ENCODE measurements at regions not wholly inside any gene's neighbourhood (a gene's known extent, or its start where the extent isn't known, plus 50 kb on each side); places are given as distances from the start of the nearest gene placed in this dataset.

- H3K27me3 Mint-ChIP-seq, result no peaks in the 10 kb centered on the region
- no peaks in the 10 kb centered on the region for H3K4me1 ChIP-seq (ENCODE audit: control insufficient read depth in 2 of 2, insufficient read depth in 2 of 2, low read length in 2 of 2)
- ChIA-PET POLR2A (no interaction called here), CTCF (no interaction called here)
- peaks cover 0 to 14% (median 0%) of the 10 kb centered on the region in 3 donors for H3K9me3 ChIP-seq (ENCODE audit: control extremely low read depth in 1 of 3, control insufficient read depth in 2 of 3, insufficient read depth in 1 of 3, low read length in 2 of 3)
- intact Hi-C loops (cut with micrococcal nuclease), result no loop called here
- no peaks in the 10 kb centered on the region for H3K79me2 ChIP-seq (ENCODE audit: control insufficient read depth, insufficient read depth, low read length)
- no peak overlapping the region for H3K4me3 ChIP-seq (ENCODE audit: control extremely low read depth in 1 of 5, extremely low read depth in 1 of 5, insufficient read depth in 1 of 5, low read depth in 2 of 5, low read length in 4 of 5)
- WGBS (ENCODE audit: insufficient coverage), result 93% methylated on average over 4 of the region's 6 CpGs
- H3K4me2 ChIP-seq (replicated peaks; ENCODE audit: low read depth, low read length, poor library complexity, severe bottlenecking), result no peak overlapping the region
- H3K9me3 Mint-ChIP-seq (ENCODE audit: insufficient read depth), result peaks cover 7% of the 10 kb centered on the region
- TF ChIP-seq EZH2 (IDR thresholded peaks at IDR 0.05; ENCODE audit: borderline replicate concordance, insufficient read depth, low read depth, low read length, poor library complexity, severe bottlenecking) (no peak), CTCF (IDR thresholded peaks at IDR 0.05) (no peak)
- H3K36me3 ChIP-seq (replicated peaks in 1 of 2; ENCODE audit: control extremely low read depth in 1 of 2, control insufficient read depth in 1 of 2, extremely low read depth in 1 of 2, insufficient read depth in 2 of 2, low read length in 1 of 2), result no peaks in the 10 kb centered on the region
- H3K27ac Mint-ChIP-seq, result no peak overlapping the region
- no peak overlapping the region for H2AFZ ChIP-seq (ENCODE audit: insufficient read depth, low read depth, low read length, poor library complexity, severe bottlenecking)
- DNase-seq (no peak), ATAC-seq (ENCODE audit: low read depth) (no peak)
- H3K27ac ChIP-seq (ENCODE audit: low read length in 2 of 2), result no peak overlapping the region
- H3K27me3 ChIP-seq (replicated peaks in 1 of 4; ENCODE audit: control extremely low read depth in 1 of 4, control insufficient read depth in 3 of 4, insufficient read depth in 4 of 4, low read length in 3 of 4), result no peaks in the 10 kb centered on the region
- H4K20me1 ChIP-seq (ENCODE audit: control insufficient read depth, insufficient read depth, low read length, poor library complexity, severe bottlenecking), result no peaks in the 10 kb centered on the region
- H3K9ac ChIP-seq (ENCODE audit: low read length), result no peak overlapping the region
- no peak overlapping the region for H3K4me3 Mint-ChIP-seq
- no peaks in the 10 kb centered on the region for H3K4me1 Mint-ChIP-seq
Measured at GRCh38 chr22:48687606-48688005, 1140.1 kb downstream of the BRD1 start.

GRCh38 chr22:48686694-48687302 is 1140.9 kb downstream of the BRD1 start:
- H3K27ac ChIP-seq (ENCODE audit: low read length in 2 of 2), result no peak overlapping the region
- Mint-ChIP-seq H3K27me3 (no peaks in the 10 kb centered on the region), H3K4me3 (no peak overlapping the region), H3K9me3 (ENCODE audit: insufficient read depth) (peaks cover 7% of the 10 kb centered on the region), H3K27ac (no peak overlapping the region), H3K4me1 (no peaks in the 10 kb centered on the region)
- H3K36me3 ChIP-seq (replicated peaks in 1 of 2; ENCODE audit: control extremely low read depth in 1 of 2, control insufficient read depth in 1 of 2, extremely low read depth in 1 of 2, insufficient read depth in 2 of 2, low read length in 1 of 2), result no peaks in the 10 kb centered on the region
- no peaks in the 10 kb centered on the region for H3K79me2 ChIP-seq (ENCODE audit: control insufficient read depth, insufficient read depth, low read length)
- ATAC-seq (ENCODE audit: low read depth) (no peak), DNase-seq (no peak)
- 81% methylated on average over 2 of the region's 2 CpGs for WGBS (ENCODE audit: insufficient coverage)
- no peak overlapping the region for H3K4me2 ChIP-seq (replicated peaks; ENCODE audit: low read depth, low read length, poor library complexity, severe bottlenecking)
- no peak overlapping the region for H3K4me3 ChIP-seq (ENCODE audit: control extremely low read depth in 1 of 5, extremely low read depth in 1 of 5, insufficient read depth in 1 of 5, low read depth in 2 of 5, low read length in 4 of 5)
- H4K20me1 ChIP-seq (ENCODE audit: control insufficient read depth, insufficient read depth, low read length, poor library complexity, severe bottlenecking), result no peaks in the 10 kb centered on the region
- H2AFZ ChIP-seq (ENCODE audit: insufficient read depth, low read depth, low read length, poor library complexity, severe bottlenecking), result no peak overlapping the region
- no peaks in the 10 kb centered on the region for H3K27me3 ChIP-seq (replicated peaks in 1 of 4; ENCODE audit: control extremely low read depth in 1 of 4, control insufficient read depth in 3 of 4, insufficient read depth in 4 of 4, low read length in 3 of 4)
- H3K4me1 ChIP-seq (ENCODE audit: control insufficient read depth in 2 of 2, insufficient read depth in 2 of 2, low read length in 2 of 2), result no peaks in the 10 kb centered on the region
- CTCF ChIA-PET, result no interaction called here
- H3K9ac ChIP-seq (ENCODE audit: low read length), result no peak overlapping the region
- intact Hi-C loops (cut with micrococcal nuclease), result no loop called here
- TF ChIP-seq CTCF (IDR thresholded peaks at IDR 0.05), result no peak
- no peak for TF ChIP-seq EZH2 (IDR thresholded peaks at IDR 0.05; ENCODE audit: borderline replicate concordance, insufficient read depth, low read depth, low read length, poor library complexity, severe bottlenecking)
- POLR2A ChIA-PET, result no interaction called here
- peaks cover 0 to 14% (median 0%) of the 10 kb centered on the region in 3 donors for H3K9me3 ChIP-seq (ENCODE audit: control extremely low read depth in 1 of 3, control insufficient read depth in 2 of 3, insufficient read depth in 1 of 3, low read length in 2 of 3)
